ENCODE measurements at regions not wholly inside any gene's neighbourhood (a gene's known extent, or its start where the extent isn't known, plus 50 kb on each side); places are given as distances from the start of the nearest gene placed in this dataset.

- Histone ChIP-seq H3K36me3 (ENCODE audit: control insufficient read depth, insufficient read depth, low read length) (no peaks in the 10 kb centered on the region), H3K4me3 (replicated peaks; ENCODE audit: low read depth, low read length) (no peak overlapping the region), H3K27me3 (replicated peaks; ENCODE audit: control insufficient read depth, insufficient read depth, low read length) (no peaks in the 10 kb centered on the region)
- no peak for DNase-seq (ENCODE audit: extremely low read depth, insufficient read length)
- no peak for TF ChIP-seq CTCF (IDR thresholded peaks at IDR 0.05; ENCODE audit: insufficient read depth, low read length, poor library complexity, severe bottlenecking)
These were observed 179.3 kb downstream of the OMA1 start for GRCh38 chr1:58367217-58367616.

- Histone ChIP-seq H3K4me3 (replicated peaks; ENCODE audit: low read depth, low read length) (no peak overlapping the region), H3K36me3 (ENCODE audit: control insufficient read depth, insufficient read depth, low read length) (no peaks in the 10 kb centered on the region), H3K27me3 (replicated peaks; ENCODE audit: control insufficient read depth, insufficient read depth, low read length) (no peaks in the 10 kb centered on the region)
- no peak for TF ChIP-seq CTCF (IDR thresholded peaks at IDR 0.05; ENCODE audit: insufficient read depth, low read length, poor library complexity, severe bottlenecking)
- no peak for DNase-seq (ENCODE audit: extremely low read depth, insufficient read length)
These were observed 181.2 kb downstream of the OMA1 start for GRCh38 chr1:58365328-58365727.

GRCh38 chr1:58363585-58363984 is 182.9 kb downstream of the OMA1 start:
- H3K27me3 ChIP-seq (replicated peaks; ENCODE audit: control insufficient read depth, insufficient read depth, low read length): no peaks in the 10 kb centered on the region
- DNase-seq (ENCODE audit: extremely low read depth, insufficient read length): no peak
- H3K36me3 ChIP-seq (ENCODE audit: control insufficient read depth, insufficient read depth, low read length): no peaks in the 10 kb centered on the region
- peak; percentile 19 for TF ChIP-seq CTCF (IDR thresholded peaks at IDR 0.05; ENCODE audit: insufficient read depth, low read length, poor library complexity, severe bottlenecking)
- no peak overlapping the region for H3K4me3 ChIP-seq (replicated peaks; ENCODE audit: low read depth, low read length)

- no peak for TF ChIP-seq CTCF (IDR thresholded peaks at IDR 0.05; ENCODE audit: insufficient read depth, low read length, poor library complexity, severe bottlenecking)
- DNase-seq (ENCODE audit: extremely low read depth, insufficient read length): no peak
- H3K27me3 ChIP-seq (replicated peaks; ENCODE audit: control insufficient read depth, insufficient read depth, low read length): no peaks in the 10 kb centered on the region
- H3K36me3 ChIP-seq (ENCODE audit: control insufficient read depth, insufficient read depth, low read length): no peaks in the 10 kb centered on the region
- H3K4me3 ChIP-seq (replicated peaks; ENCODE audit: low read depth, low read length): no peak overlapping the region
These were observed 185.4 kb downstream of the OMA1 start for GRCh38 chr1:58361134-58361533.

- Histone ChIP-seq H3K27me3 (replicated peaks; ENCODE audit: control insufficient read depth, insufficient read depth, low read length) (no peaks in the 10 kb centered on the region), H3K36me3 (ENCODE audit: control insufficient read depth, insufficient read depth, low read length) (no peaks in the 10 kb centered on the region), H3K4me3 (replicated peaks; ENCODE audit: low read depth, low read length) (no peak overlapping the region)
- TF ChIP-seq CTCF (IDR thresholded peaks at IDR 0.05; ENCODE audit: insufficient read depth, low read length, poor library complexity, severe bottlenecking): no peak
- no peak for DNase-seq (ENCODE audit: extremely low read depth, insufficient read length)
These were observed 188.2 kb downstream of the OMA1 start for GRCh38 chr1:58358346-58358745.

- TF ChIP-seq CTCF (IDR thresholded peaks at IDR 0.05; ENCODE audit: insufficient read depth, low read length, poor library complexity, severe bottlenecking): no peak
- DNase-seq (ENCODE audit: extremely low read depth, insufficient read length): no peak
- H3K4me3 ChIP-seq (replicated peaks; ENCODE audit: low read depth, low read length): no peak overlapping the region
These were observed 190.1 kb downstream of the OMA1 start for GRCh38 chr1:58356402-58356801.

More at GRCh38 chr1:58356402-58356801, 190.1 kb downstream of the OMA1 start:
- no peaks in the 10 kb centered on the region for H3K36me3 ChIP-seq (ENCODE audit: control insufficient read depth, insufficient read depth, low read length)
- no peaks in the 10 kb centered on the region for H3K27me3 ChIP-seq (replicated peaks; ENCODE audit: control insufficient read depth, insufficient read depth, low read length)

Data from GM06990 (cell line).